Endodermal cell (in vitro differentiated cells): ENCODE measurements at regions not wholly inside any gene's neighbourhood (a gene's known extent, or its start where the extent isn't known, plus 50 kb on each side); places are given as distances from the start of the nearest gene placed in this dataset.

Experiments used
- DNase-seq: peaks from one replicate; pipeline ENCODE4 v3.0.0-alpha.2; 2017
- H3K27ac ChIP-seq: 2 replicates; pipeline ENCODE4 v1.5.1; 2013; ENCODE audit warnings: mild to moderate bottlenecking, low read depth, low read length, moderate library complexity
- H3K27me3 ChIP-seq: 2 replicates; pipeline ENCODE4 v1.6.1; 2013; ENCODE audit warnings: mild to moderate bottlenecking, low read length, moderate library complexity; ENCODE audit not compliant: insufficient read depth, control insufficient read depth, poor library complexity, severe bottlenecking
- H3K36me3 ChIP-seq: 2 replicates; pipeline ENCODE4 v1.7.0; 2013; ENCODE audit warnings: mild to moderate bottlenecking, low read length, moderate library complexity; ENCODE audit not compliant: control insufficient read depth, insufficient read depth
- H3K4me1 ChIP-seq: one replicate; pipeline ENCODE4 v1.7.0; 2013; ENCODE audit warnings: low read length; ENCODE audit not compliant: control insufficient read depth, insufficient read depth
- H3K4me3 ChIP-seq: 2 replicates; pipeline ENCODE4 v1.5.1; 2013; ENCODE audit warnings: mild to moderate bottlenecking, low read length, moderate library complexity
- H3K9ac ChIP-seq: 2 replicates; pipeline ENCODE4 v1.6.1; 2013; ENCODE audit warnings: mild to moderate bottlenecking, low read length, moderate library complexity; ENCODE audit not compliant: poor library complexity, severe bottlenecking; ENCODE audit errors: extremely low read depth
- H3K9me3 ChIP-seq: 2 replicates; pipeline ENCODE4 v1.6.1; 2013; ENCODE audit warnings: mild to moderate bottlenecking, low read length, moderate library complexity; ENCODE audit not compliant: control insufficient read depth
- H3K27ac Mint-ChIP-seq: 2 replicates; pipeline ENCODE4 v1.8.0; 2020; ENCODE audit warnings: mixed read lengths
- H3K27me3 Mint-ChIP-seq: 2 replicates; pipeline ENCODE4 v1.8.0; 2021; ENCODE audit warnings: mild to moderate bottlenecking, mixed read lengths; ENCODE audit not compliant: insufficient read depth
- H3K36me3 Mint-ChIP-seq: 2 replicates; pipeline ENCODE4 v1.8.0; 2020; ENCODE audit warnings: low read depth, mixed read lengths
- H3K4me1 Mint-ChIP-seq: 2 replicates; pipeline ENCODE4 v1.8.0; 2020; ENCODE audit warnings: mixed read lengths
- H3K4me3 Mint-ChIP-seq: 2 replicates; pipeline ENCODE4 v1.8.0; 2020; ENCODE audit warnings: mild to moderate bottlenecking, moderate library complexity, mixed read lengths
- H3K9me3 Mint-ChIP-seq: 2 replicates; pipeline ENCODE4 v1.8.0; 2020; ENCODE audit warnings: mild to moderate bottlenecking, mixed read lengths
- WGBS, 2 experiments: methylation state at CpG; one replicate each; pipeline versions ENCODE4 v1.1.5 to v1.1.7; 2013; ENCODE audit warnings: missing lambda C conversion rate in 2 of 2, mixed read lengths in 1 of 2; ENCODE audit not compliant: insufficient coverage in 1 of 2, insufficient read length in 1 of 2; 5-methylcytosine and 5-hydroxymethylcytosine counted together
- TF ChIP-seq, protein P1 (sequence below): fragments of 200-600 bp; sonication (generic); conservative IDR thresholded peaks from 2 replicates; pipeline ENCODE4 v1.5.0; 2021; ENCODE audit warnings: antibody characterized with exemption, mild to moderate bottlenecking

- Histone ChIP-seq H3K27ac (no peak overlapping the region), H3K4me1 (peaks cover 6% of the 10 kb centered on the region), H3K9ac (no peak overlapping the region), H3K36me3 (no peaks in the 10 kb centered on the region), H3K27me3 (peaks cover 17% of the 10 kb centered on the region), H3K9me3 (no peaks in the 10 kb centered on the region), H3K4me3 (no peak overlapping the region)
- Mint-ChIP-seq H3K4me3 (no peak overlapping the region), H3K4me1 (peaks cover 7% of the 10 kb centered on the region), H3K9me3 (no peaks in the 10 kb centered on the region), H3K27me3 (peaks cover 47% of the 10 kb centered on the region), H3K36me3 (no peaks in the 10 kb centered on the region), H3K27ac (no peak overlapping the region)
- DNase-seq = no peak
- TF ChIP-seq, protein P1, sequence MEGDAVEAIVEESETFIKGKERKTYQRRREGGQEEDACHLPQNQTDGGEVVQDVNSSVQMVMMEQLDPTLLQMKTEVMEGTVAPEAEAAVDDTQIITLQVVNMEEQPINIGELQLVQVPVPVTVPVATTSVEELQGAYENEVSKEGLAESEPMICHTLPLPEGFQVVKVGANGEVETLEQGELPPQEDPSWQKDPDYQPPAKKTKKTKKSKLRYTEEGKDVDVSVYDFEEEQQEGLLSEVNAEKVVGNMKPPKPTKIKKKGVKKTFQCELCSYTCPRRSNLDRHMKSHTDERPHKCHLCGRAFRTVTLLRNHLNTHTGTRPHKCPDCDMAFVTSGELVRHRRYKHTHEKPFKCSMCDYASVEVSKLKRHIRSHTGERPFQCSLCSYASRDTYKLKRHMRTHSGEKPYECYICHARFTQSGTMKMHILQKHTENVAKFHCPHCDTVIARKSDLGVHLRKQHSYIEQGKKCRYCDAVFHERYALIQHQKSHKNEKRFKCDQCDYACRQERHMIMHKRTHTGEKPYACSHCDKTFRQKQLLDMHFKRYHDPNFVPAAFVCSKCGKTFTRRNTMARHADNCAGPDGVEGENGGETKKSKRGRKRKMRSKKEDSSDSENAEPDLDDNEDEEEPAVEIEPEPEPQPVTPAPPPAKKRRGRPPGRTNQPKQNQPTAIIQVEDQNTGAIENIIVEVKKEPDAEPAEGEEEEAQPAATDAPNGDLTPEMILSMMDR = no peak
- 50 to 95% methylated on average over 1 to 3 of the region's 3 CpGs for WGBS, 2 experiments
Measured at GRCh38 chr9:108184009-108184408, 671.8 kb downstream of the ACTL7B start.

DNA sequence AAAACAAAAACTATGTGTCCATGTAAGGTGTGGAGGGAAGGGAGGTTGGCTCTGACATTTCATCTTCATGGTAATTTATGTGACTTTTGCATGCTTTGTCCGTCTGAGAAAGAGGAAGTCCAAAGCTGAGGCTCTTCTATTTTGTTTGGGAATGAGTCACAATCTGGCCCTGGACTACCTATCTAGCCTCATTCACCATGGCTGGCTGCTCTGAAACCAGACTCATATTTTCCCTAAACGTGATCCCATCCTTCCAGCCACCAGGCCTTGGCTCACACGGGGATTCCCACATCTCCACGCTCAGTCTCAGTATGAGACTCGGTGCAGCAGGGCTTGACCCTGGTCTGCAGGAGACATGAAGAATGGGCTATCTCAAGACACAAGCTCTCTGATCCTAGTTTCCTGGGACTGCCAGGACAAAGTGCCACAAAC, 672.8 kb downstream of the ACTL7B start:
- Mint-ChIP-seq H3K4me3 (no peak overlapping the region), H3K4me1 (no peaks in the 10 kb centered on the region), H3K27ac (no peak overlapping the region), H3K27me3 (peaks cover 47% of the 10 kb centered on the region), H3K36me3 (no peaks in the 10 kb centered on the region), H3K9me3 (no peaks in the 10 kb centered on the region)
- no peak overlapping the region for H3K4me3 ChIP-seq
- no peaks in the 10 kb centered on the region for H3K9me3 ChIP-seq
- DNase-seq = no peak
- H3K36me3 ChIP-seq = no peaks in the 10 kb centered on the region
- WGBS, 2 experiments = 72 to 82% methylated on average over 2 to 5 of the region's 5 CpGs
- H3K27ac ChIP-seq = no peak overlapping the region
- TF ChIP-seq, protein P1 = no peak
- no peak overlapping the region for H3K9ac ChIP-seq
- peaks cover 17% of the 10 kb centered on the region for H3K27me3 ChIP-seq
- peaks cover 3% of the 10 kb centered on the region for H3K4me1 ChIP-seq

DNA sequence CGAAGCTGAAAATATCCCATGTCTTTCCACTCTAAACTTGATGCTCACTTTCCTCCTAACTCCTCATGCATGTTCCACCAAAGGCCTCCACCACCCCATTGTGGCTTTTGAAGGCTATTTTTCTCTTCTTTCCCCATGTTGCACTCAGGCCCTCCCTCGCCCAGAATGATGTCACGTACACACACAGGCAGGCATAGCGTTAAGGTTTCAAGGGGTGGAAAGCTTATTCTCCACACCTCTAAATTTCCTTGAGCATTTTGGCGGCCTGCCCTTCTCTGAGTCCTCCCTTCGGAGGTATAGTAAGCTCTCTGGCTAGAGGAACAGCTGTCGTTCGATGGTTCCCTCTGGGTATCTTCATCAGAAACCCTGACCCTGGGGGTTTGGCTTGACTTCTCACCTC, 673.5 kb downstream of the ACTL7B start:
- Histone ChIP-seq H3K27me3 (peaks cover 17% of the 10 kb centered on the region), H3K36me3 (no peaks in the 10 kb centered on the region), H3K4me3 (no peak overlapping the region), H3K9me3 (no peaks in the 10 kb centered on the region), H3K4me1 (peaks cover 3% of the 10 kb centered on the region), H3K27ac (no peak overlapping the region), H3K9ac (no peak overlapping the region)
- Mint-ChIP-seq H3K27ac (no peak overlapping the region), H3K27me3 (peaks cover 43% of the 10 kb centered on the region), H3K4me1 (no peaks in the 10 kb centered on the region), H3K9me3 (no peaks in the 10 kb centered on the region), H3K4me3 (no peak overlapping the region), H3K36me3 (no peaks in the 10 kb centered on the region)
- 84 to 93% methylated on average over 5 to 8 of the region's 8 CpGs for WGBS, 2 experiments
- TF ChIP-seq, protein P1 = no peak
- no peak for DNase-seq
